Medulla oblongata (tissue), 1 donor: ENCODE measurements at regions not wholly inside any gene's neighbourhood (a gene's known extent, or its start where the extent isn't known, plus 50 kb on each side); places are given as distances from the start of the nearest gene placed in this dataset.
"Not testable (repeated sequence)": the region's sequence is repeated elsewhere in the genome, so short reads cannot be mapped to it uniquely, and the experiment has no call there.

Experiments used
- DNase-seq: peaks from one replicate; pipeline ENCODE4 v3.0.0-alpha.2; 2015; ENCODE audit errors: extremely low spot score

GRCh38 chr6:75031102-75031501 lies 174.8 kb downstream of the COL12A1 start:
- not testable (repeated sequence) for DNase-seq

GRCh38 chr6:75029333-75029732 lies 176.5 kb downstream of the COL12A1 start:
- DNase-seq: no peak

GRCh38 chr6:75025371-75025770 lies 180.5 kb downstream of the COL12A1 start:
- DNase-seq: no peak

- no peak for DNase-seq
Observed at GRCh38 chr6:75024828-75025227, 181.0 kb downstream of the COL12A1 start.

GRCh38 chr6:75023634-75024033 lies 182.2 kb downstream of the COL12A1 start:
- no peak for DNase-seq

GRCh38 chr6:75020971-75021370 lies 184.9 kb downstream of the COL12A1 start:
- DNase-seq: no peak

- no peak for DNase-seq
Observed at GRCh38 chr6:75020376-75020775, 185.5 kb downstream of the COL12A1 start.

- no peak for DNase-seq
Observed at GRCh38 chr6:75012018-75012417, 193.8 kb downstream of the COL12A1 start.

GRCh38 chr6:75003984-75004383 lies 201.9 kb downstream of the COL12A1 start:
- DNase-seq: not testable (repeated sequence)

GRCh38 chr6:74997646-74998045 lies 208.2 kb downstream of the COL12A1 start:
- no peak for DNase-seq

- DNase-seq: no peak
Observed at GRCh38 chr6:74993136-74993535, 212.7 kb downstream of the COL12A1 start.

GRCh38 chr6:74991573-74992332 lies 214.1 kb downstream of the COL12A1 start:
- DNase-seq: no peak

GRCh38 chr6:74979065-74979766 lies 226.6 kb downstream of the COL12A1 start:
- no peak for DNase-seq

- DNase-seq: no peak
Observed at GRCh38 chr6:74976701-74977100, 229.2 kb downstream of the COL12A1 start.

GRCh38 chr6:74976026-74976425 lies 229.8 kb downstream of the COL12A1 start:
- no peak for DNase-seq

- DNase-seq: no peak
Observed at GRCh38 chr6:74973591-74973990, 232.3 kb downstream of the COL12A1 start.

GRCh38 chr6:74971633-74972032 lies 234.2 kb downstream of the COL12A1 start:
- no peak for DNase-seq

GRCh38 chr6:74969591-74970267 lies 236.1 kb downstream of the COL12A1 start:
- no peak for DNase-seq

- no peak for DNase-seq
Observed at GRCh38 chr6:74967821-74968220, 238.0 kb downstream of the COL12A1 start.

- no peak for DNase-seq
Observed at GRCh38 chr6:74966712-74967111, 239.1 kb downstream of the COL12A1 start.

GRCh38 chr6:74964871-74965441 lies 240.9 kb downstream of the COL12A1 start:
- DNase-seq: no peak
